HG03095 (cell line): ENCODE measurements at regions not wholly inside any gene's neighbourhood (a gene's known extent, or its start where the extent isn't known, plus 50 kb on each side); places are given as distances from the start of the nearest gene placed in this dataset.
"Not testable (repeated sequence)": the region's sequence is repeated elsewhere in the genome, so short reads cannot be mapped to it uniquely, and the experiment has no call there.

ENCODE experiments used
- ATAC-seq: cut with Tn5 transposase; IDR thresholded peaks from one replicate; pipeline ENCODE4 v1.9.1; 2021; ENCODE audit warnings: moderate library complexity; ENCODE audit not compliant: unreplicated experiment

DNA sequence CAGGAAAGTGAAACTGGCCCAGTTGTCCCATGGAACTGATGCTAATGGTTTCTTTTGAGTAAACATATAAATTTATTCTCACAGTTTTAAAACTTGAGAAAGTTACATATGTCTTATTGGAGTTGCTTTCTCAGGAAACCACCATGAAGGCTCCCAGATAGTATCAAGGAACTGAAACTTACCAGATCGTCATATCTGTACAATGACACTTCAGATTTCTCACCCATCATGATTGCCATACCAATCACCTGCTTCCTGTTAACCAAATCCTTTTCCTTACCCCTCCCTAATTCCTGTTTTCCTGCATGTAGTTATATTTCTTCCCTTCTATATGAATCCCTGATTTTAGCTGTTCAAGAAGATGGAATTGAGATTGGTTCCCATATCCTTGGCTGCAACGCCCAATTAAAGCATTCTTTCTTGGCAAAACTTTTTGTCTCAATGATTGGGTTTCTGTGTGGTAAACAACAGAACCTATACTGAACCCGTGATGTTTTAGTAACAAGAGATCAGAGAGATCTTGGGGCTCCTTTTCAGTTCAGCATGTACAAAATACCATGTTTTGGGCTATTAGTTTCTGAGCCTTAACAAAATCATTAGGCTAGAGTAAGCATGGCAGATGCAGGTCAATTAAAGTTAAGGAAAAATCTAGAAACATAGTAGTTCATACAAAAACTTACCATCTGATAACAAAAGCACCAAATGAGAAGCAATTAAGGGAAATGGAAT lies 781.3 kb upstream of the MIR17HG start:
- ATAC-seq: no peak

DNA sequence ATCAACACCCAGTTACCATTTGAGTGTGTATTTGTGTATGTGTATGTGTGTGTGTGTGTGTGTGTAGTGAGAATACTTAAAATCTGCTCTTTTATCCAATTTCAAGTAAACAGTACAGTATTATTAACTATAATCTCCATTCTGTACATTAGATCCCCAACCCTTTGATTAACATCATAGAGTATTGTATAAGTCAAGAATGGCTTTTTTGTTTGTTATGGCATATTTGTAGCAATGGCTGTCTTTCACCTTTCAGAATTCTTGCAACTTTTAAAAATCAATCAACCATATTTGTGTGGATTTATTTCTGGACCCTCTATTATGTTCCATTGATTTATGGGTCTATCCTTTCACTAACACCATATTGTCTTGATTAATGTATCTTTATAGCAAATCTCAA lies 779.3 kb upstream of the MIR17HG start:
- no peak for ATAC-seq

DNA sequence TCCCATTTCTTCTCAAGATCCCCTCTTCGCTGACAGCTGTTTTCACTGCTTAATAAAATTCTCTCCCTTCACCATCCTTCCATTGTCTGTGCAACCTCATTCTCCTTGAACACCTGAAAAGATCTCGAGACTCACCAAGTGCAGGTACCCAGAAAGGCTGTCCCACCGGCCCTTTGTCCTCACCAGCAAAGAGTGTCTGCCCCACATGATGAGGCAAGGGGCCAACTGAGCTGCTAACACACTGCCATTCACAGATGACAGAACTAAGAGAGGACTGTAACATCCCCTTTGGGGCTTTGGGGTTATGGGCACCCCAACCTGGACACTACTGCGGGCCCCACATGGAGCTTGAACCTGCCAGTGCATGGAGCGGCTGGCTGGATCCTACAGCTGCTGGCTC lies 771.4 kb upstream of the MIR17HG start:
- no peak for ATAC-seq

DNA sequence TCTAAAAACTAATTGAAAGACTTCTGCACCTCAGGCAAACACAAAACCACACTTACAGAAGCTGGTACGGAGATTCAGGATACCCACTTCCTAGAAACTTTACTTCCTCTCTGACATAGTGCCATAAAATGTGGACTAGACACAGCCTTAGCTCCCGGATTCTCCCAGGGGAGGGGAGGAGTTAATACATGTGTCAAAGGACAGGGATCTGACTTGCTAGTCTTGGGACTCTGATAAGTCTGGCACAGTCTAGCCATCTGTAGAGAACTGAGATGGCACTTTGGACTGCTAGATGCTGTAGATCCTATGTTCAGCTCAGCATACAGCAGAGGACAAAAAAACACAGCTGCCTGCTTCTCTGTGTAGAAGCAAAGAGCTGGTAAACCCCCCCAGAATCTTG lies 769.8 kb upstream of the MIR17HG start:
- no peak for ATAC-seq

DNA sequence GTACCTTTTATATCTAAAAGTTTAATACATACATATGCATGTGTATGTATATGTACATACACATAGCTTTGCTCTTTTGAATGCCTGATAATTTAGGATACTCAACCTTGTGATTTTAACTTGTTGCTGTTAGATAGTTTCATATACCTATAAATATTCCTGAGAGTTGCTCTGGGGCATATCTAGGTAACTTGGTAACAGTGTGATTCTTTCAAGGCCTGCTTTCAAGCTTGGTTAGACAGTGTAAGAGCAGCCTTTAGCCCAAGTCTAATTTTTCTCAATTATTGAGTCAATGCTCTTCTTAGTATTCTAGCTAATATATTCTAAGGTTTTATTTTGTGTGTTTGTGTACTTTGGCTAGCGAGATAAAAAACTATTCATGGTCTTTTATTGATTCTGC lies 762.1 kb upstream of the MIR17HG start:
- ATAC-seq: no peak

DNA sequence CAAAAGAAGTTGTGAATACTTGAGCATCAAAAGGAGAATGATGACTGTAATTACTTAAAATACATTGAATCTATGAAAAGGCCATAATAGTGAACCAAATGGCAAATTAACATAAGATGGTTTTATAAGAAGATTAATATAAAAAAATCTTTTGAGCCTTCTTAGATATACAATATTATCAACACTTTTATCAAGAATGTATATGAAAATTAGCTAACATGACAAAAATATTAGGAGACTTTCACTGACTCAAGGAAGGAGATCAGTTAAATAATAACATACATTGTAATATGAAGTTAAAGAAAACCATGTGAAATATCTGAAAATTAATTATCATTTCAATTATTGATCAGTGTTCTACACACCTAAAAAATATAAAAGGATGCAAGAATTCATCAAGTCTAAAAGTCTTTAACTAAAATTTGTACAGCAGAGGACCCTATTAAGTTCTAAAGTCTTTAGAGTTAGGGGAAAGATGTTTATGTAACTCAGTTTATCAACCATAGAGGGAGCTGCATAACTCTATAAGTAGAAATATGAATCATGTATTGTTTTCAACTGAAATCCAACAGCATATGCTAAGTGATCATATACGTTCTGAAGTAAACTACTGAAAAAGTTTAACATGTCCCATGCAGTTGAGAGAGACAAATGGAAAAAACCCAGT lies 756.1 kb upstream of the MIR17HG start:
- no peak for ATAC-seq

DNA sequence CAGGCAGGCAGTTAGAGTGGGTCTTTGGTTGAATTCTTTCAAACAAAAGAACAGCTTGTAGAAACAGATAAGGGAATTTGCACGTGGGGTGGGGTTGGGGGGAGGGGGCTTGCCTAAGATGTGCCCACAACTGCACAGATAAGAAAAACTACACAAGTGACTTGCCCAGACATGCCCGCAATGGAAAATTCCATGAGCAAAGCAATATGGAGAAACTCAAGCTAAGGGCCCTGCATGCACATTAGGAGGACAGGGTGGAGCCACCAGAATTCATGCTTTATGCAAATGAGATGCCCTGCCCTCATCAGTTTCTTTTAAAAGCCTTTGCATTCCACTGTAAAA lies 755.6 kb upstream of the MIR17HG start:
- no peak for ATAC-seq

DNA sequence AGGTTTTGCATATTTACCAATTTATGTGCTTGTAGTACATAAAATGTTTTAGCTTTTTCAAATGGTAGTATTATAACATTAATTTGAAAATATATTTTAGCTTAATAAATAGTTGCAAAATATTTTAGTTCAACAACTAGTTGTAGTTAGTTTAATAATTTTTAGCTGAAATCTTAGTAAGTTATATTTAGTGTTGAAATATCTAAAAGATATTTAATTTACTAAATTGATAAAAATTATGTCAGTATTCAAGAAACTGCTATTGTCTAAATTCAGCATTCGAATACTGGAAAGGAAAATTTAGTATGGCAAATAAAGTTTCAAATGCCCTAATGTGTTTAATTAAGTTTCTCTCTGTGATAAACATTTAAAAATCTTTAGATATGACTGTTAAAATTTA lies 754.5 kb upstream of the MIR17HG start:
- ATAC-seq: no peak

DNA sequence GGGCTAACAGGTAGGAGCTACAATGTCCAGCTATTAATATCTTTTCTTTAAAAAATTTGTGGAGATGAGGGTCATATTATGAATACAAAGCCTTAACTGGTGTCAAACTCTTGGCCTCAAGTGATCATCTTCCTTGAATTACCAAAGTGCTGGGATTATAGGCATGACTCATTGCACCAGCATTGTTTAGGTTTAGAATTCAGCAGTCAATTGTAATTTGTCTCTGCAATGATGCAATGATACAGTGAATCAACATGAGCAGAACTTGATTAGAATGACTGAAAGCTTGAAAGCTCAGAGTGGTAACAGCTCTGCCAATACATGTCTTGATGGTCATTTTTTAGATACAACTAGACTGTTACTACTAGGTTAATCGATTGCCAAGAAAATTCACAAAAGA lies 752.8 kb upstream of the MIR17HG start:
- ATAC-seq: no peak

DNA sequence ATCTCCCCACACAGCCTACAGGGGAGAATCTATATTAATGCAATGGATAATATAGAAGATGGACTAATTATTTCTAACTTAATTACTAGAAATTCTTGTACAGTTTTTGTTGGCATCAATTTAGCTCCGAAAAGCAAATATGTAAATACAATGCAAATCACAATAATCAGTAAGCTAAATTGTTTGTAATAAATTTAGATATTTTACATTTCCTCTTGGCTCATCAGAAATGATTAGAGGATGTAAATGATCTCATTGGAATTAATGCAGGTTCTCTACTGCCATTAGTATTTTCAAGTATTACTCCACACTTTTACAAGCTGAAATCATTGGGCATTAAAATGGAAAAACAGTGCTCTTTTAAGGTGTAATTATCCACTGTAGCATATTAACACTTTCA lies 741.8 kb upstream of the MIR17HG start:
- ATAC-seq: no peak

DNA sequence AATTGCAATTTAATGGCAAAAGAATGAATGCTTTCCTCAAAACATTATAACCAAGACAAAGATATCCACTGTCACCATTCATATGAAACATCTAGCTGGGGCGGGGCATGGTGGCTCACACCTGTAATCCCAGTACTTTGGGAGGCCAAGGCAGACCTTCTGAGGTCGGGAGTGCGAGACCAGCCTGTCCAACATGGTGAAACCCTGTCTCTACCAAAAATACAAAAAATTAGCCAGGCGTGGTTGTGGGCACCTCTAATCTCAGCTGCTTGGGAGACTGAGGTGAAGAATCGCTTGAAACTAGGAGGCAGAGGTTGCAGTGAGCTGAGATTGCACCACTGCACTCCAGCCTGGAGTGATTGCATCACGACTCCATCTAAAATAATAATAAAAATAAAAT lies 740.6 kb upstream of the MIR17HG start:
- not testable (repeated sequence) for ATAC-seq

DNA sequence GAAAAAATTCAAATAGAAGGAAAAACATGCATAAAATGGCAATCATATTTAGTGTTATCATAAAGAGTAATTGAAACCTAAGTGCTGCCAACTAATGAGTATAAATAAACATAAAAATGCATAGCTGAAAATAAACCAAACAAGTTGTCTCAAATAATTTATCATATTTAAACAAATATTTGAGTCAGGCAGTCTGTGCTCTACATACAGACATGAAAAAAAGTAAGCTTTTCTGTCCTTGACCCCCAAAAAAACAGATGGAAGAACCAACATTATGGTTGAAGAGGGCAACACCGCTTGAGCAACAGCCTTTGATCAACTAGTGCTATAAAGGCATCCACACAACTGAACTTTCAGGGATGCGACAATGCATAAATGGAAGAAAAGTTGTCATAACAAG lies 735.1 kb upstream of the MIR17HG start:
- ATAC-seq: no peak

DNA sequence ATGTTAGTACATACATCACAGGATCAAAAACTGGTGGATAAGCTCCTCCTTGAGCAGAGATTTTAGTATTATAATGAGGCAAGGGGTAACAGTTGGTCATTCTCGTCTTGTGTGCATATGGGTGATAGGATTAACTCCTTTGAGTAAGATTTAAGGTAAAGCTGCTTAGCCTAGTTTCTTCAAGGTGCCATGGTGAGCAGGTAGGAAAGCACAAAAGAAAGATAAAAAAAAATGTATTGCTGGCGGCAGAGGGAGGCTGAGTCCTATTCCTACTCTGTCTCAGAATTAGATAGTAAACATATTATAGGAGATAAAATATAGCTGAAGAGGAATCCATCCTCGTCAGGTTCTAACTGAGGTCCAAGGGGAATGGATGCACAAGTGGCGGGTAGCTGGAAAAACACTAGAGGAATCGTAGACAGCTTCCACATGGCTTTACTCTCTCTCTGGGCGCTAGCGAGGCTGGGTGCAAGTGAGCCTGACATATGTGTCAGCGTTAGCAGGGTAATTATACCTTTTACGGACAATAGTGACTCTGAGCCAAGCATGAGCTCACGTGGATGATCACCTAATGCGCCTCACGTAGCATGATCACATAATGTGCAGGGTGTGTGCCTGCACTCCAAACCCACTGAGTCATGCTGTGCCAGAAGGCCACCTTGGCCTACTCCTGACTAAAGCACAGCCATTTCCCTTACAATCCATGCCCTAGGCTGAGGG lies 734.3 kb upstream of the MIR17HG start:
- no peak for ATAC-seq

DNA sequence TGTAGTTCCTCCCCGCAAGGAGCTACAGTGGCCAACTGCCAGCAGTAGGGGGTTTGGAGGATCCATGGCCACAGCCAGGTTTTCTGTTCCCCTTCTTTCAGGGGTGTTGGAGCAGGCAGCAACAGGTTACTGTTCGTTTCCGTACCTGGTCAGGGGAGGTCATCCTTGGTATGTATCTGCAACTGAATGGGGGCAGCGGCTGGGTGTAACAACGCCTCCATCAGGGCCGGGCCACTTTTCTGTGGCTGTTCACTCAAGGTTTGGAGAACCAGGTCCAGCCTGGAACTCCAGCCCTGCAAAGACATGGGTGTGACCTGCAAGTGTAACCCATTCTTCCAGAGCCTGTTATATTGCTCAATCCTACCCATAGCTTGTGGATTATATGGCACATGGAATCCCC lies 732.3 kb upstream of the MIR17HG start:
- ATAC-seq: no peak

DNA sequence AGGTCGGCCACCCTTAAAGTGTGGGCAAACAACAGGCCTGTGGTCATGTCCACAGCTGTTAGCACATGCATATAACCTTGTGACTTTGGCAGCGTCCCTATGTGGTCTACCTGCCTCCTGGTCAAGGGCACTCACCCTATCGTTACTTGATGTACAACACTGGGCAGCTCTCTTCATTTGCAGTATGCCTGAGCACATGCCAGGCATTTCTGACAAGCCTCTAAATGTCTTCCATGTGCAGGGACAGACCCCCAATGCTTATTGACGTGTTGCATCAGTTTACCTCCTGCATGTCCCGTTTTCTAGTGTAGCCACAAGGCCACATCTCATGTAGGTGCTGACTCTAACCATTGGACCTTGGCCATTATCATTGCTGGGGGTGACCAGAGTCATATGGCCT lies 731.7 kb upstream of the MIR17HG start:
- no peak for ATAC-seq

DNA sequence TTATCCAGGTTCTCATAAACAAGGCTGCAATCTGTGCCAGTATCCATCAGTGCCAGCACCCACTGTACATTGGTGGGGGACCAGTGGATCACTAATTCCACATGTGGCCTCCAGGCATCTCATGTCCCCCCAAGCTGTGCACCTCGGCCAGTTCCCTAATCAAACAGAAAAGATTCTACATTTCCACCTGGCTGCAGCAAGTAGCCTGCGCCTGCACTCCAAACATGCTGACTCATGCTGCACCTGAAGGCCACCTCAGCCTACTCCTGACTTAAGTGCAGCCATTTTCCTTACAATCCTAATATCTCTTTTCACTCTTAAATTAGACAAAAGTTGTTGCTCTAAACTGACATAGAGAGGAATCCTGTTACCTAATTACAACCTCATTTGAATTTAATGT lies 729.4 kb upstream of the MIR17HG start:
- no peak for ATAC-seq

DNA sequence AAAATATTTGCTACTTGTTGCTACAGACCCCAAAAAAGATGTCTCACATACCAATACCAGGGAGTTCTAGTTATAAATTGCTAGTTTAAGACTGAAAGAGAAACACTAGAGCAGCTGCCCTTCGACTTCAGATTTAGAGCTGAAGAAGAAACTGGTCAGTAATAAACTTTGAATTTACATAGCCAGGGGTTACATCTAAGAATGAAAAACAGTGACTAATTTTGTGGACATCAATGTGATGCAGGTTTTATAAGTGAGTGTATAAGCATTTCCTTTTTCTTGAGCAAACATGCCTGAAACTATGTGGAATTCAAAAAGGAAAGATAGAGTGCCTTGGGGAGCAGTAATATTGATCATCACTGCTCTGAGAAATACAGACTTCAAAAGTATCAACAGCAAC lies 724.9 kb upstream of the MIR17HG start:
- no peak for ATAC-seq

DNA sequence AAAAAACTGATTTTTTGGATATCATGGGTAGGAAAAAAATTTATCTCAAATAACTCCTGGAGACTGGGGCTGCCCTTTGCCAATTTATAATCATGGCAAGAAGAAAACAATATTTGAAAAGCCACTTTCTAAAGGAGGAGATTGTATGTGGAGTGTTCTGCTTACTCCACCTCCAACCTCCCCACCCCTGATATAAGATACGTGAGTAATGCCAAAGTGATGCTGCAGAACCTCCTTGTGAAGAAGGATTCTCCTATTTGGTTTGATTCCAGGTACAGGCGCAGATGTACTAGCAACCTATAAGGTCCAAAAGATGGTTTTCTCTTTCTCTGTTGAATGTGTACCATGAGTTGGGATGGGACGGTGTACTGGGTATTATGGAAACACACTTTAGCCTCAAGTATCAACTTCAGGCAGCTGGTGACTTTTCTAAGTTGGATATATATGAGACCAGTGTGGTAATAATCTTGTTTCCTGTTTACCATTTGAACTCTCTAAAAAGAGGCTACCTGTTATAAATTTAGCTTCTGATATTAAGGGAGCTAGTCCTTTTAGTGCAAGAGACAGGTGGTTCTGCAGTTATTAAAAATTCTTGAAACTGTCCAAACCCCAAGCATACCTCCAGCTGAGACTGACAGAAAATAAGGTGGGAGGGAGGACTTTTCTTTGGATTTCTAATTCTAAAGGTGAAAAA lies 724.0 kb upstream of the MIR17HG start:
- ATAC-seq: no peak

DNA sequence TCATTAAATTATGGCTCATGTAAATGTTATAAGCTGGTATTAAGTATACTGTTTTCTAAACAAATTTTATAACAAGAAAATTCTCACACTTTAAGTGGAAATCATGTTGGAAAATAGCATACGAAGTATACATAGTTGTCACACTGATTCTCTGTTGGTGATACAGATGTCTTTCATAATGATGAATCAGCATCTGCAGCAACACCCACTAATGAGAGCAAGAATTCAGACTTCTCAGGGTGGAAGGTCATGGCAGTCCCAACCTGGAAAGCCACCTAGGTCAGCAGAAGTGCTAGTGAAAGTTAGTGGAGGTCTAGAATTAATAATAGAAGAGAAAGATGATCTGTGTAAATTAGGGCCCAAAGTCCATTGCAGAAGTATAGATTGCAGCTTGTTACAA lies 719.7 kb upstream of the MIR17HG start:
- no peak for ATAC-seq

DNA sequence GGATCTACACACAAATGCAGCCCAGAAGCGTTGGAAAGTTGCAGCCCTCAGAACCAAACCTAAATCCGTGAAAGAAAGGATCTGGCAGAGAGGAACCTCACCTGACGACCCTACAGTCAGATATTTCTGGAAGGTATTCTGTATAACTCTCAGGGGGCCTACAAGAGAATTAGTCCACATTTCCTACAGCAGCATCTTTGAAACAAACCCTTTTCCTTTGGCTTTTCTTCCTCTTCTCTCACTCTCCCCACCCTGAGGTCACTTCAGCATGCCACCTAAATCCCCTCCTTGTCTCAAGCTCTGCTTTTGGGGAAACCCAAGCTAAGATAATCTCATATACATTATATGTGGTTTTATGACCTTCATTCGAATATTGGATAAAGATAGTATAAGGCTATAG lies 719.0 kb upstream of the MIR17HG start:
- no peak for ATAC-seq

DNA sequence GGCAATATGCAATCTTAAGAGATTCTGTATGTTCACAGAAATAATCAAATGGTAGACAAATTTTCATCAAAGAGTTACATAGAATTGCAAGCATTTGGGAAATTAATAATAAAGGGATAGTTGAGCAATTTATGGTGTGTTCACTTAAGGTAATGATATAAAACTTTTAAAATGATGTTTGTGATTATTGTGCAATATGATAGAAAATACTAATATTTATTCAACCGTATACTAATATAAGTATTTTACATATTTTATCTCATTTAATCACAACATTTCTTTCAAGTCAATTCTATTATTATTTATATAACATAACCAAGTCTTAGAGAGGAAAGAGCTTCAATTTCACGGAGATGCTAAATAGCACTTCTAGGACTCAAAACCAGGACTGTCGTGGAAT lies 716.8 kb upstream of the MIR17HG start:
- ATAC-seq: no peak

DNA sequence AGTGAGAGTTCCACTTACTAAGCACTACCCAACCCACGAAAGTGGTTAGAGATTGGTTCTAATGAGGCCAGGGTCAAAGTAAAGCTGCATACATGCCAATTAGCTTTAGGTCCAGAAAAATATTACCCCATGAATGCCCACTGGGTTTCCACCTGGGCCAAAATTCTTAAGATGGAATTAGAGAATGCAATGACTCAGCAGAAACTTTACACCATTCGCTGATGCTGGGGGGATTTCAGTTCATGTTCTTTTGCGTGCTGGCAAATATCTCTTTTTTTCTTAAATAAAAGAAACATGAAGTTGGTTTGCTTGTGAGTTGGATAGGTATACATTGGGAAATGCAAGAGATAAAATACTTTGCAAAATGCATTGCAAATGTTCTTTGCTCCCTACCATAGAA lies 715.3 kb upstream of the MIR17HG start:
- no peak for ATAC-seq
